Endothelial cell of umbilical vein (primary cell): ENCODE measurements at regions not wholly inside any gene's neighbourhood (a gene's known extent, or its start where the extent isn't known, plus 50 kb on each side); places are given as distances from the start of the nearest gene placed in this dataset.

Source experiments
- BruUV-seq: library from RNA; stranded (reverse); fragments of 400-500 nt; replicated peaks from 2 replicates; lab custom pipeline; 2021; lab: Mats Ljungman, UMichigan
- CTCF ChIA-PET: fragments of 300-600, 350-600 bp; sonication (Branson Sonifier 250); formaldehyde crosslinking; loops from one replicate; lab custom pipeline; 2021; ENCODE audit warnings: antibody characterized with exemption, inconsistent platforms; lab: Charles Lee
- POLR2A ChIA-PET: fragments of 300-600, 350-600 bp; sonication (Branson Sonifier 250); formaldehyde crosslinking; loops from one replicate; lab custom pipeline; 2021; ENCODE audit warnings: antibody characterized with exemption, inconsistent platforms; lab: Charles Lee
- DNase-seq: peaks from one replicate; pipeline ENCODE4 v3.0.0-alpha.2; 2011; ENCODE audit warnings: low read depth, low spot score
- FAIRE-seq: peaks from 2 replicates; lab custom pipeline; 2011; peaks lifted over from hg19 to GRCh38; lab: Jason Lieb, UNC
- H2AFZ ChIP-seq: 2 replicates; pipeline ENCODE4 v1.6.0; 2012; ENCODE audit warnings: low read depth, low read length, control low read depth, inconsistent platforms
- H3K27ac ChIP-seq: 2 replicates; pipeline ENCODE4 v1.5.1; 2011; ENCODE audit warnings: low read depth, mild to moderate bottlenecking, control low read depth, low read length, moderate library complexity; ENCODE audit not compliant: insufficient read depth
- H3K27me3 ChIP-seq, 2 experiments: 2 replicates each; pipeline versions ENCODE4 v1.6.0 to v1.6.1; 2011; ENCODE audit warnings: low read length in 2 of 2, mixed read lengths in 1 of 2; ENCODE audit not compliant: control insufficient read depth in 2 of 2, insufficient read depth in 2 of 2
- H3K36me3 ChIP-seq, 2 experiments: 2 replicates in 1 of 2; 3 replicates in 1 of 2; pipeline ENCODE4 v1.5.1; 2011; ENCODE audit warnings: low read length in 2 of 2, mild to moderate bottlenecking in 1 of 2, moderate library complexity in 1 of 2; ENCODE audit not compliant: control insufficient read depth in 2 of 2, insufficient read depth in 2 of 2; ENCODE audit errors: extremely low read depth in 1 of 2
- H3K4me1 ChIP-seq: 3 replicates; pipeline ENCODE4 v1.5.1; 2011; ENCODE audit warnings: mild to moderate bottlenecking, low read length; ENCODE audit not compliant: control insufficient read depth, insufficient read depth; ENCODE audit errors: extremely low read depth
- H3K4me2 ChIP-seq: 2 replicates; pipeline ENCODE4 v1.6.1; 2011; ENCODE audit warnings: low read length, control low read depth, mixed read lengths; ENCODE audit not compliant: insufficient read depth
- H3K4me3 ChIP-seq, 3 experiments: fragments of 200-600 bp in 1 of 3; sonication (generic), shearing (Covaris generic) in 1 of 3; replicated peaks in 1 of 3; 2 replicates each; pipeline ENCODE4 v1.5.1; 2011 to 2016; ENCODE audit warnings: control low read depth in 3 of 3, low read length in 3 of 3, mild to moderate bottlenecking in 2 of 3, inconsistent platforms in 1 of 3, low read depth in 1 of 3, moderate library complexity in 1 of 3; ENCODE audit not compliant: insufficient read depth in 1 of 3
- H3K79me2 ChIP-seq: 2 replicates; pipeline ENCODE4 v1.6.0; 2012; ENCODE audit warnings: low read length, inconsistent platforms; ENCODE audit not compliant: control insufficient read depth, insufficient read depth
- H3K9ac ChIP-seq: replicated peaks from 2 replicates; pipeline ENCODE3; 2011; ENCODE audit warnings: low read length, control low read depth; ENCODE audit not compliant: insufficient read depth; ENCODE audit errors: extremely low read depth
- H3K9me1 ChIP-seq: replicated peaks from 3 replicates; pipeline ENCODE4 v1.6.0; 2011; ENCODE audit warnings: mild to moderate bottlenecking, low read length; ENCODE audit not compliant: control insufficient read depth, insufficient read depth; ENCODE audit errors: extremely low read depth
- H3K9me3 ChIP-seq: replicated peaks from 2 replicates; pipeline ENCODE4 v1.5.1; 2012; ENCODE audit warnings: low read length, inconsistent platforms; ENCODE audit not compliant: control insufficient read depth, insufficient read depth
- H4K20me1 ChIP-seq: replicated peaks from 2 replicates; pipeline ENCODE3; 2011; ENCODE audit warnings: mild to moderate bottlenecking, low read length; ENCODE audit not compliant: control insufficient read depth, insufficient read depth; ENCODE audit errors: extremely low read depth
- CTCF ChIP-seq, 2 donors: IDR thresholded peaks; 1 replicate in 1 of 2; 2 replicates in 1 of 2; pipeline ENCODE4 v1.5.1; 2011; ENCODE audit warnings: low read length in 2 of 2, mild to moderate bottlenecking in 2 of 2, moderate library complexity in 2 of 2, control low read depth in 1 of 2, inconsistent platforms in 1 of 2, low read depth in 1 of 2; ENCODE audit not compliant: insufficient read depth in 1 of 2; ENCODE audit errors: extremely low read depth in 1 of 2
- EZH2 ChIP-seq: IDR thresholded peaks from 2 replicates; pipeline ENCODE4 v1.6.1; 2012; ENCODE audit warnings: borderline replicate concordance, low read depth, mild to moderate bottlenecking, moderate library complexity, low read length, inconsistent platforms; ENCODE audit not compliant: severe bottlenecking
- FOS ChIP-seq: IDR thresholded peaks from 2 replicates; pipeline ENCODE4 v1.6.1; 2011; ENCODE audit warnings: mild to moderate bottlenecking, low read length, moderate library complexity, borderline replicate concordance; ENCODE audit not compliant: insufficient read depth
- GATA2 ChIP-seq: IDR thresholded peaks from 2 replicates; pipeline ENCODE4 v1.7.0; 2011; ENCODE audit warnings: low read depth, mild to moderate bottlenecking, moderate library complexity, mixed read lengths, low read length; ENCODE audit not compliant: insufficient read length, insufficient read depth
- JUN ChIP-seq: IDR thresholded peaks from 2 replicates; pipeline ENCODE4 v1.6.1; 2011; ENCODE audit warnings: borderline replicate concordance, low read depth; ENCODE audit not compliant: insufficient read length, insufficient read depth
- MAX ChIP-seq: IDR thresholded peaks from 2 replicates; pipeline ENCODE4 v1.6.1; 2011; ENCODE audit not compliant: insufficient read depth, insufficient read length
- MYC ChIP-seq: IDR thresholded peaks from one replicate; pipeline ENCODE4 v1.6.1; 2011; ENCODE audit warnings: mild to moderate bottlenecking, low read depth, low read length
- POLR2A ChIP-seq: IDR thresholded peaks from 2 replicates; pipeline ENCODE4 v1.6.1; 2012; ENCODE audit warnings: low read depth, mild to moderate bottlenecking, control low read depth, low read length
- POLR2AphosphoS5 ChIP-seq: IDR thresholded peaks from 2 replicates; pipeline ENCODE4 v1.6.1; 2012; ENCODE audit warnings: low read depth, mild to moderate bottlenecking, control low read depth, low read length, moderate library complexity; ENCODE audit not compliant: insufficient read depth
- dilution Hi-C: fragments of 300-500 bp; cut with MboI; formaldehyde crosslinking; loops from one replicate; pipeline ENCODE4 v1.15.0; 2019; ENCODE audit warnings: low sequenced_read_pairs; ENCODE audit not compliant: extremely low pct_ligation_motif_present
- intact Hi-C: fragments of 100-400 bp; cut with micrococcal nuclease; formaldehyde crosslinking; loops from one replicate; pipeline ENCODE4 v1.10.0; 2022

GRCh38 chr4:155566354-155566753 is 100.3 kb upstream of the GUCY1A1 start:
- no peak for FAIRE-seq
- H3K9me3 ChIP-seq: no peaks in the 10 kb centered on the region

More at GRCh38 chr4:155566354-155566753, 100.3 kb upstream of the GUCY1A1 start:
- Histone ChIP-seq H3K4me1 (no peaks in the 10 kb centered on the region), H3K27ac (no peak overlapping the region), H4K20me1 (no peaks in the 10 kb centered on the region), H3K36me3 (no peaks in the 10 kb centered on the region), H3K4me3 (no peak overlapping the region), H3K9me1 (no peaks in the 10 kb centered on the region), H3K4me2 (no peak overlapping the region), H3K79me2 (no peaks in the 10 kb centered on the region), H3K9ac (no peak overlapping the region), H2AFZ (no peak overlapping the region), H3K27me3 (no peaks in the 10 kb centered on the region)
- ChIA-PET POLR2A (no interaction called here), CTCF (interaction anchor here (0.6 kb wide), 2 partner anchors 66 to 378 kb away, joined by 3 read pairs; no protein-coding TSS in a partner anchor)
- dilution Hi-C loops (no loop called here), intact Hi-C loops (no loop called here)
- TF ChIP-seq POLR2A (no peak), FOS (no peak), EZH2 (no peak), JUN (no peak), MAX (no peak), MYC (no peak), CTCF (IDR thresholded peaks at IDR 0.05; ENCODE audit: extremely low read depth in 1 of 2, insufficient read depth in 1 of 2, low read depth in 1 of 2, low read length in 2 of 2) (no peak), POLR2AphosphoS5 (no peak), GATA2 (no peak)
- no TSS peak for BruUV-seq
- no peak for DNase-seq
